H1 (cell line): ENCODE measurements at regions not wholly inside any gene's neighbourhood (a gene's known extent, or its start where the extent isn't known, plus 50 kb on each side); places are given as distances from the start of the nearest gene placed in this dataset.

Experiments used
- CTCF ChIA-PET: fragments of 300-600 bp; sonication (Branson Sonifier 250); formaldehyde crosslinking; loops from one replicate; lab custom pipeline; 2021; ENCODE audit not compliant: partially characterized antibody; lab: Charles Lee
- POLR2A ChIA-PET: fragments of 300-600 bp; sonication (Branson Sonifier 250); formaldehyde crosslinking; loops from one replicate; lab custom pipeline; 2021; ENCODE audit warnings: inconsistent platforms; ENCODE audit not compliant: partially characterized antibody; lab: Charles Lee
- DNase-seq, 2 experiments: peaks; one replicate each; pipeline versions ENCODE4 v3.0.0 to v3.0.0-alpha.2; 2010 to 2022; ENCODE audit warnings: low spot score in 2 of 2, low read depth in 1 of 2, mixed read lengths in 1 of 2
- FAIRE-seq: peaks from 2 replicates; lab custom pipeline; 2011; peaks lifted over from hg19 to GRCh38; lab: Jason Lieb, UNC
- H2AFZ ChIP-seq: 2 replicates; pipeline ENCODE4 v1.8.1; 2012; ENCODE audit warnings: low read length, inconsistent platforms
- H2AK5ac ChIP-seq: 2 replicates; pipeline ENCODE4 v1.6.1; 2013; ENCODE audit warnings: low read depth, low read length
- H2BK120ac ChIP-seq: replicated peaks from 2 replicates; pipeline ENCODE3; 2013; ENCODE audit warnings: low read depth, low read length, inconsistent platforms
- H2BK12ac ChIP-seq: 2 replicates; pipeline ENCODE4 v1.6.1; 2013; ENCODE audit warnings: low read depth, low read length
- H2BK15ac ChIP-seq: 2 replicates; pipeline ENCODE4 v1.6.1; 2013; ENCODE audit warnings: low read length
- H2BK20ac ChIP-seq: 2 replicates; pipeline ENCODE4 v1.6.1; 2013; ENCODE audit warnings: low read length
- H2BK5ac ChIP-seq: 2 replicates; pipeline ENCODE4 v1.6.1; 2013; ENCODE audit warnings: low read depth, low read length
- H3K14ac ChIP-seq: 2 replicates; pipeline ENCODE4 v1.6.1; 2013; ENCODE audit warnings: inconsistent platforms; ENCODE audit not compliant: insufficient read length
- H3K18ac ChIP-seq: 2 replicates; pipeline ENCODE4 v1.6.1; 2013; ENCODE audit warnings: low read length; ENCODE audit errors: extremely low read depth
- H3K23ac ChIP-seq: 2 replicates; pipeline ENCODE4 v1.6.1; 2013; ENCODE audit warnings: inconsistent platforms; ENCODE audit not compliant: insufficient read length
- H3K23me2 ChIP-seq: 2 replicates; pipeline ENCODE4 v1.6.1; 2013; ENCODE audit warnings: low read depth, low read length
- H3K27ac ChIP-seq: 2 replicates; pipeline ENCODE4 v1.6.1; 2011; ENCODE audit warnings: low read depth, low read length, inconsistent platforms
- H3K27me3 ChIP-seq, 4 experiments: replicated peaks in 1 of 4; 1 replicate in 1 of 4; 2 replicates in 3 of 4; pipeline versions ENCODE4 v1.6.1 to v1.8.1; 2011 to 2013; ENCODE audit warnings: low read length in 3 of 4, mild to moderate bottlenecking in 3 of 4, inconsistent platforms in 2 of 4, mixed read lengths in 2 of 4, moderate library complexity in 1 of 4; ENCODE audit not compliant: control insufficient read depth in 3 of 4, insufficient read depth in 3 of 4; ENCODE audit errors: extremely low read depth in 1 of 4
- H3K36me3 ChIP-seq, 4 experiments: 2 replicates each; pipeline versions ENCODE4 v1.6.1 to v1.8.1; 2011 to 2013; ENCODE audit warnings: mild to moderate bottlenecking in 4 of 4, low read length in 3 of 4, moderate library complexity in 2 of 4, control low read depth in 1 of 4, inconsistent platforms in 1 of 4; ENCODE audit not compliant: insufficient read depth in 4 of 4, control insufficient read depth in 2 of 4
- H3K4ac ChIP-seq: replicated peaks from 2 replicates; pipeline ENCODE3; 2013; ENCODE audit warnings: low read length, low read depth, mixed read lengths, inconsistent platforms; ENCODE audit not compliant: insufficient read length
- H3K4me1 ChIP-seq, 4 experiments: replicated peaks in 1 of 4; 1 replicate in 1 of 4; 2 replicates in 3 of 4; pipeline versions ENCODE4 v1.6.1 to v1.8.1; 2011 to 2013; ENCODE audit warnings: low read length in 3 of 4, inconsistent platforms in 2 of 4, mixed read lengths in 1 of 4; ENCODE audit not compliant: insufficient read depth in 4 of 4, control insufficient read depth in 3 of 4
- H3K4me2 ChIP-seq, 2 experiments: 2 replicates each; pipeline versions ENCODE4 v1.6.1 to v1.8.1; 2011 to 2013; ENCODE audit warnings: low read depth in 2 of 2, low read length in 2 of 2, control low read depth in 1 of 2, inconsistent platforms in 1 of 2, mild to moderate bottlenecking in 1 of 2; ENCODE audit not compliant: insufficient read depth in 1 of 2
- H3K4me3 ChIP-seq, 4 experiments: fragments of 200-600, 300-600 bp in 1 of 4; sonication (generic), shearing (Covaris generic), sonication (Bioruptor Twin) in 1 of 4; 2 replicates each; pipeline versions ENCODE4 v1.5.1 to v1.8.1; 2011 to 2016; ENCODE audit warnings: low read length in 4 of 4, low read depth in 3 of 4, control low read depth in 2 of 4, inconsistent platforms in 2 of 4, mild to moderate bottlenecking in 2 of 4, mixed read lengths in 1 of 4, moderate library complexity in 1 of 4; ENCODE audit not compliant: insufficient read depth in 2 of 4; ENCODE audit errors: extremely low read depth in 1 of 4
- H3K56ac ChIP-seq: replicated peaks from 2 replicates; pipeline ENCODE3; 2013; ENCODE audit warnings: low read depth, mild to moderate bottlenecking, mixed read lengths, low read length, inconsistent platforms; ENCODE audit not compliant: insufficient read length
- H3K79me1 ChIP-seq: 2 replicates; pipeline ENCODE4 v1.6.1; 2013; ENCODE audit warnings: low read depth, low read length, control low read depth
- H3K79me2 ChIP-seq, 2 experiments: 2 replicates each; pipeline versions ENCODE4 v1.6.1 to v1.8.1; 2012 to 2013; ENCODE audit warnings: low read length in 2 of 2, mild to moderate bottlenecking in 2 of 2, inconsistent platforms in 1 of 2; ENCODE audit not compliant: insufficient read depth in 2 of 2, control insufficient read depth in 1 of 2
- H3K9ac ChIP-seq, 4 experiments: replicated peaks in 1 of 4; 1 replicate in 1 of 4; 2 replicates in 3 of 4; pipeline versions ENCODE4 v1.6.1 to v1.8.1; 2011 to 2013; ENCODE audit warnings: low read depth in 3 of 4, low read length in 3 of 4, control low read depth in 2 of 4, mild to moderate bottlenecking in 2 of 4, moderate library complexity in 2 of 4, inconsistent platforms in 1 of 4; ENCODE audit errors: extremely low read depth in 1 of 4
- H3K9me3 ChIP-seq, 2 experiments: 2 replicates each; pipeline versions ENCODE4 v1.6.1 to v1.8.1; 2012 to 2013; ENCODE audit warnings: mild to moderate bottlenecking in 2 of 2, moderate library complexity in 2 of 2, control low read depth in 1 of 2, inconsistent platforms in 1 of 2, low read depth in 1 of 2, low read length in 1 of 2, mixed read lengths in 1 of 2; ENCODE audit not compliant: insufficient read depth in 2 of 2
- H4K20me1 ChIP-seq, 2 experiments: replicated peaks in 1 of 2; 2 replicates each; pipeline versions ENCODE3 to v1.8.1; 2011 to 2013; ENCODE audit warnings: inconsistent platforms in 2 of 2, low read length in 2 of 2, mild to moderate bottlenecking in 1 of 2; ENCODE audit not compliant: insufficient read depth in 2 of 2, control insufficient read depth in 1 of 2
- H4K5ac ChIP-seq: 2 replicates; pipeline ENCODE4 v1.6.1; 2013; ENCODE audit warnings: low read length, low read depth, mixed read lengths, inconsistent platforms; ENCODE audit not compliant: insufficient read length
- H4K8ac ChIP-seq: 2 replicates; pipeline ENCODE4 v1.8.0; 2013; ENCODE audit warnings: mild to moderate bottlenecking, moderate library complexity, low read length, inconsistent platforms; ENCODE audit not compliant: insufficient read depth; ENCODE audit errors: extremely low read depth
- H4K91ac ChIP-seq: replicated peaks from 2 replicates; pipeline ENCODE3; 2013; ENCODE audit warnings: low read length, mixed read lengths, inconsistent platforms; ENCODE audit not compliant: insufficient read length
- ATF2 ChIP-seq: IDR thresholded peaks from 2 replicates; pipeline ENCODE4 v1.6.1; 2012; ENCODE audit warnings: low read length, inconsistent platforms
- BRCA1 ChIP-seq: IDR thresholded peaks from 2 replicates; pipeline ENCODE4 v1.6.1; 2012; ENCODE audit warnings: low read depth, low read length, improper control_type of control experiment
- CTCF ChIP-seq, 3 experiments: IDR thresholded peaks; 1 replicate in 2 of 3; 2 replicates in 1 of 3; pipeline versions ENCODE4 v1.5.1 to v1.6.1; 2011; ENCODE audit warnings: low read length in 3 of 3, mild to moderate bottlenecking in 3 of 3, inconsistent platforms in 2 of 3, low read depth in 1 of 3, moderate library complexity in 1 of 3; ENCODE audit not compliant: insufficient read depth in 1 of 3; ENCODE audit errors: control extremely low read depth in 1 of 3
- EP300 ChIP-seq, 2 experiments: IDR thresholded peaks; 1 replicate in 1 of 2; 2 replicates in 1 of 2; pipeline ENCODE4 v1.6.1; 2011 to 2012; ENCODE audit warnings: low read depth in 2 of 2, low read length in 2 of 2, mild to moderate bottlenecking in 2 of 2, borderline replicate concordance in 1 of 2, inconsistent platforms in 1 of 2, moderate library complexity in 1 of 2
- EZH2 ChIP-seq: fragments of 200-600 bp; sonication (generic); IDR thresholded peaks from 2 replicates; pipeline ENCODE4 v1.7.1; 2012; ENCODE audit warnings: low read depth, mild to moderate bottlenecking, moderate library complexity, low read length, inconsistent platforms; ENCODE audit not compliant: severe bottlenecking
- KDM4A ChIP-seq: IDR thresholded peaks from one replicate; pipeline ENCODE4 v1.7.1; 2012; ENCODE audit warnings: low read depth, mild to moderate bottlenecking, moderate library complexity, low read length, inconsistent platforms; ENCODE audit not compliant: severe bottlenecking
- SIN3A ChIP-seq, 2 experiments: IDR thresholded peaks in 1 of 2; conservative IDR thresholded peaks in 1 of 2; 2 replicates each; pipeline ENCODE4 v1.6.1; 2011 to 2012; ENCODE audit warnings: low read length in 2 of 2, improper control_type of control experiment in 1 of 2, low read depth in 1 of 2, mild to moderate bottlenecking in 1 of 2
- WGBS, 2 experiments: shearing (Covaris generic) in 1 of 2; methylation state at CpG; one replicate each; pipeline versions ENCODE4 v1.1.6 to v1.1.7; 2013 to 2015; ENCODE audit warnings: low lambda C conversion rate in 2 of 2, mixed read lengths in 2 of 2, inconsistent platforms in 1 of 2, low coverage in 1 of 2, missing lambda C conversion rate in 1 of 2; ENCODE audit not compliant: insufficient replicate concordance in 2 of 2, insufficient coverage in 1 of 2, insufficient read length in 1 of 2; ENCODE audit errors: extremely low coverage in 1 of 2, missing lambda C conversion rate in 1 of 2; 5-methylcytosine and 5-hydroxymethylcytosine counted together

GRCh38 chr7:13109201-13109600 lies 421.8 kb downstream of the ARL4A start:
- no peak overlapping the region for H2BK20ac ChIP-seq
- no peak overlapping the region for H4K5ac ChIP-seq
- no peak overlapping the region for H3K4me3 ChIP-seq
- no peak overlapping the region for H3K27ac ChIP-seq
- H2BK5ac ChIP-seq: no peak overlapping the region
- H3K18ac ChIP-seq: no peak overlapping the region
- H3K4me2 ChIP-seq: no peak overlapping the region
- H3K27me3 ChIP-seq: no peaks in the 10 kb centered on the region
- H2BK15ac ChIP-seq: no peak overlapping the region
- no peak overlapping the region for H2BK120ac ChIP-seq
- H2AFZ ChIP-seq: no peak overlapping the region
- no peaks in the 10 kb centered on the region for H4K20me1 ChIP-seq
- no peak overlapping the region; the same call in 1 of the 2 replicates for H4K8ac ChIP-seq
- no peaks in the 10 kb centered on the region for H3K4me1 ChIP-seq
- FAIRE-seq (no peak), DNase-seq (no peak)
- ChIA-PET CTCF (interaction anchor here (0.6 to 1.4 kb wide), 7 partner anchors 8 to 501 kb away, joined by 3 to 6 read pairs (median 3); no protein-coding TSS in a partner anchor), POLR2A (no interaction called here)
- TF ChIP-seq CTCF (IDR thresholded peaks at IDR 0.05; ENCODE audit: control extremely low read depth in 1 of 3, insufficient read depth in 1 of 3, low read depth in 1 of 3, low read length in 3 of 3) (no peak), KDM4A (no peak), BRCA1 (no peak), ATF2 (no peak), EP300 (IDR thresholded peaks at IDR 0.05; ENCODE audit: borderline replicate concordance in 1 of 2, low read depth in 2 of 2, low read length in 2 of 2) (no peak), SIN3A (conservative IDR thresholded peaks at IDR 0.05 in 1 of 2, IDR thresholded peaks at IDR 0.05 in 1 of 2; ENCODE audit: low read depth in 1 of 2, low read length in 2 of 2) (no peak), EZH2 (no peak)
- H4K91ac ChIP-seq: no peak overlapping the region
- 81% methylated on average over 6 of the region's 6 CpGs; no CpG with 5 or more reads in 1 of the 2 experiments for WGBS, 2 experiments
- H2AK5ac ChIP-seq: no peak overlapping the region
- no peaks in the 10 kb centered on the region for H3K23me2 ChIP-seq
- H3K36me3 ChIP-seq: no peaks in the 10 kb centered on the region
- no peak overlapping the region for H3K56ac ChIP-seq
- no peak overlapping the region for H2BK12ac ChIP-seq
- H3K23ac ChIP-seq: no peak overlapping the region
- H3K9ac ChIP-seq: no peak overlapping the region
- H3K9me3 ChIP-seq: no peaks in the 10 kb centered on the region; a peak in 1 of 4 replicates
- H3K79me2 ChIP-seq: no peaks in the 10 kb centered on the region
- H3K79me1 ChIP-seq: no peaks in the 10 kb centered on the region
- H3K4ac ChIP-seq: no peak overlapping the region
- H3K14ac ChIP-seq: no peak overlapping the region
